IMR-90 (cell line): ENCODE measurements at regions not wholly inside any gene's neighbourhood (a gene's known extent, or its start where the extent isn't known, plus 50 kb on each side); places are given as distances from the start of the nearest gene placed in this dataset.

Source experiments
- CHD1 ChIP-seq: IDR thresholded peaks from 2 replicates; pipeline ENCODE4 v1.6.1; 2012; ENCODE audit warnings: low read depth, low read length, improper control_type of control experiment
- MAFK ChIP-seq: IDR thresholded peaks from 2 replicates; pipeline ENCODE4 v1.6.1; 2012; ENCODE audit warnings: low read depth, low read length, improper control_type of control experiment
- MAZ ChIP-seq: IDR thresholded peaks from 2 replicates; pipeline ENCODE4 v1.6.1; 2012; ENCODE audit warnings: low read depth, mild to moderate bottlenecking, low read length, improper control_type of control experiment, moderate library complexity, borderline replicate concordance
- MXI1 ChIP-seq: IDR thresholded peaks from 2 replicates; pipeline ENCODE4 v1.6.1; 2012; ENCODE audit warnings: low read depth, mild to moderate bottlenecking, low read length, moderate library complexity, borderline replicate concordance
- NFE2L2 ChIP-seq: fragments of 150-350 bp; IDR thresholded peaks from 2 replicates; pipeline ENCODE4 v1.6.1; 2016; ENCODE audit warnings: low read depth, mild to moderate bottlenecking, low read length
- POLR2A ChIP-seq: IDR thresholded peaks from 2 replicates; pipeline ENCODE4 v1.6.1; 2012; ENCODE audit warnings: mild to moderate bottlenecking, low read depth, low read length
- RAD21 ChIP-seq: IDR thresholded peaks from 2 replicates; pipeline ENCODE4 v1.6.1; 2012; ENCODE audit warnings: low read length, improper control_type of control experiment
- RFX5 ChIP-seq: IDR thresholded peaks from 2 replicates; pipeline ENCODE4 v1.8.0; 2012; ENCODE audit warnings: low read depth, mild to moderate bottlenecking, low read length, moderate library complexity
- SMC3 ChIP-seq: fragments of 150-350 bp; IDR thresholded peaks from 2 replicates; pipeline ENCODE4 v1.6.1; 2016; ENCODE audit warnings: low read depth, mild to moderate bottlenecking, antibody characterized with exemption, low read length, moderate library complexity
- TF ChIP-seq, protein P1 (sequence below): conservative IDR thresholded peaks from 2 replicates; pipeline ENCODE4 v1.5.1; 2012; ENCODE audit warnings: mild to moderate bottlenecking, low read depth, low read length, improper control_type of control experiment
- TF ChIP-seq, protein P2 (sequence below): fragments of 150-350 bp; IDR thresholded peaks from 2 replicates; pipeline ENCODE4 v1.6.1; 2016; ENCODE audit warnings: low read depth, mild to moderate bottlenecking, low read length, moderate library complexity, borderline replicate concordance

DNA sequence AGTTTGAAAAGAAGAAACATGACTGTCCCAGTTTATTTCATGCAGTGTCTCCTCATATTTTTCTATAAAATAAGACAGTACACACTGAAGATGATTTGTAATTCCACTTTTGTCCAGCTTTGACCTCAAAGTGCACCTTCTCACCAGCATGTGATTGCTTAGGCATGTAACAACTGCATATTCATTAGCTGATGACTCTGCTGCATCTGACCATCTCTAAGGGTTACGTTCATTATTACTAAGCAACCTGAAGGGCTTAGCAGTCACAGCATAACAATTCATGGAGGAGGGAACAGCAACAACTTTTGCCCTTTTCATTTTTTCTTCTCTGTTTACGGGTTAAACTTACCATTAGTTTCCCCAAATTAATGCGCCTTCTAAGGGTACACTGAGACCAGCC, 330.6 kb upstream of the PIK3C3 start:
- TF ChIP-seq, protein P1, sequence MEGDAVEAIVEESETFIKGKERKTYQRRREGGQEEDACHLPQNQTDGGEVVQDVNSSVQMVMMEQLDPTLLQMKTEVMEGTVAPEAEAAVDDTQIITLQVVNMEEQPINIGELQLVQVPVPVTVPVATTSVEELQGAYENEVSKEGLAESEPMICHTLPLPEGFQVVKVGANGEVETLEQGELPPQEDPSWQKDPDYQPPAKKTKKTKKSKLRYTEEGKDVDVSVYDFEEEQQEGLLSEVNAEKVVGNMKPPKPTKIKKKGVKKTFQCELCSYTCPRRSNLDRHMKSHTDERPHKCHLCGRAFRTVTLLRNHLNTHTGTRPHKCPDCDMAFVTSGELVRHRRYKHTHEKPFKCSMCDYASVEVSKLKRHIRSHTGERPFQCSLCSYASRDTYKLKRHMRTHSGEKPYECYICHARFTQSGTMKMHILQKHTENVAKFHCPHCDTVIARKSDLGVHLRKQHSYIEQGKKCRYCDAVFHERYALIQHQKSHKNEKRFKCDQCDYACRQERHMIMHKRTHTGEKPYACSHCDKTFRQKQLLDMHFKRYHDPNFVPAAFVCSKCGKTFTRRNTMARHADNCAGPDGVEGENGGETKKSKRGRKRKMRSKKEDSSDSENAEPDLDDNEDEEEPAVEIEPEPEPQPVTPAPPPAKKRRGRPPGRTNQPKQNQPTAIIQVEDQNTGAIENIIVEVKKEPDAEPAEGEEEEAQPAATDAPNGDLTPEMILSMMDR = no peak
- TF ChIP-seq MAZ (no peak), NFE2L2 (no peak), POLR2A (no peak), CHD1 (no peak), MXI1 (no peak), RFX5 (no peak), RAD21 (no peak), SMC3 (no peak), MAFK (no peak)
- TF ChIP-seq, protein P2, sequence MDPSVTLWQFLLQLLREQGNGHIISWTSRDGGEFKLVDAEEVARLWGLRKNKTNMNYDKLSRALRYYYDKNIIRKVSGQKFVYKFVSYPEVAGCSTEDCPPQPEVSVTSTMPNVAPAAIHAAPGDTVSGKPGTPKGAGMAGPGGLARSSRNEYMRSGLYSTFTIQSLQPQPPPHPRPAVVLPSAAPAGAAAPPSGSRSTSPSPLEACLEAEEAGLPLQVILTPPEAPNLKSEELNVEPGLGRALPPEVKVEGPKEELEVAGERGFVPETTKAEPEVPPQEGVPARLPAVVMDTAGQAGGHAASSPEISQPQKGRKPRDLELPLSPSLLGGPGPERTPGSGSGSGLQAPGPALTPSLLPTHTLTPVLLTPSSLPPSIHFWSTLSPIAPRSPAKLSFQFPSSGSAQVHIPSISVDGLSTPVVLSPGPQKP = no peak
